GM12872 (cell line): ENCODE measurements at regions not wholly inside any gene's neighbourhood (a gene's known extent, or its start where the extent isn't known, plus 50 kb on each side); places are given as distances from the start of the nearest gene placed in this dataset.

ENCODE experiments used
- TF ChIP-seq, protein P1 (sequence below): IDR thresholded peaks from 3 replicates; pipeline ENCODE4 v1.5.1; 2011; ENCODE audit warnings: low read depth, mild to moderate bottlenecking, low read length, moderate library complexity; ENCODE audit not compliant: insufficient read depth

- TF ChIP-seq, protein P1, sequence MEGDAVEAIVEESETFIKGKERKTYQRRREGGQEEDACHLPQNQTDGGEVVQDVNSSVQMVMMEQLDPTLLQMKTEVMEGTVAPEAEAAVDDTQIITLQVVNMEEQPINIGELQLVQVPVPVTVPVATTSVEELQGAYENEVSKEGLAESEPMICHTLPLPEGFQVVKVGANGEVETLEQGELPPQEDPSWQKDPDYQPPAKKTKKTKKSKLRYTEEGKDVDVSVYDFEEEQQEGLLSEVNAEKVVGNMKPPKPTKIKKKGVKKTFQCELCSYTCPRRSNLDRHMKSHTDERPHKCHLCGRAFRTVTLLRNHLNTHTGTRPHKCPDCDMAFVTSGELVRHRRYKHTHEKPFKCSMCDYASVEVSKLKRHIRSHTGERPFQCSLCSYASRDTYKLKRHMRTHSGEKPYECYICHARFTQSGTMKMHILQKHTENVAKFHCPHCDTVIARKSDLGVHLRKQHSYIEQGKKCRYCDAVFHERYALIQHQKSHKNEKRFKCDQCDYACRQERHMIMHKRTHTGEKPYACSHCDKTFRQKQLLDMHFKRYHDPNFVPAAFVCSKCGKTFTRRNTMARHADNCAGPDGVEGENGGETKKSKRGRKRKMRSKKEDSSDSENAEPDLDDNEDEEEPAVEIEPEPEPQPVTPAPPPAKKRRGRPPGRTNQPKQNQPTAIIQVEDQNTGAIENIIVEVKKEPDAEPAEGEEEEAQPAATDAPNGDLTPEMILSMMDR, result no peak
Observed at GRCh38 chr9:1768561-1768960, 246.6 kb upstream of the SMARCA2 start.

- TF ChIP-seq, protein P1, result no peak
Observed at GRCh38 chr9:1771094-1771789, 243.9 kb upstream of the SMARCA2 start.

DNA sequence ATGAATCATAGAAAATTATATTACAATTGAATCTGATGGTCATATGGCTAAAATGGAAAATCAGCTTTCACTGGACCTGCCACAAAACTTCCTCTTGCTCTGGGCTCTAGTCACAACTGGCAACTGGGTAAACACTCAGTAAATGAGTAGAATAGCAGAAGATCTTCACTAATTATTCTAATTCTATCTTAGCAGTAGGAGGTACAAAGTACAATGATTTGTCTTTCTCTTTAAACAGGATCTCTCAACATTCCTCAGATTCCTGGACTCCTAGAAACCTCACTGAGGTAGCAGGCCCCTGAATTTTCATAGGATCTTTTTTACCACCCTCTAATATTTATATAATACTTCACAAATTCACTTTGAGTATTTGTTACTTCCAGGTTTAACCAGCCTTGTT, 239.9 kb upstream of the SMARCA2 start:
- TF ChIP-seq, protein P1, result no peak

DNA sequence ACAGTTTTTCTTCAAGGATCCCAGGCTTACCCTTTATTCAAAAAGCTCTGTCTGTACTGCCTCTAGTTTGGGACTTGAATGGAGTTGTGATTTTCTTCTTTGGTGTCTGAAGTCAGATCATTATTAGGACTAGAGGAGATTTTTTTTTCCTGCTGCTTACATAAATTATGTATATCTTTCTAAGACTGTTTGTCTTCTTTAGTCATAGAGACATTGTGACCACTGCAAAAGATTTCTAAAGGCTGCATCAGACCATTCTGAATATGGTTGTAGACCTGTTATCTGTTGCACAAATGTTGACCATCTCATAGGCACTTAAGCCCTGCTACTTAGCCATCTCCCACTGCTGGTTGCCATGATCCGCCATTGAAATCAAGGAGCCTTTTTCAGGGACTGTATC, 238.5 kb upstream of the SMARCA2 start:
- TF ChIP-seq, protein P1, result no peak

DNA sequence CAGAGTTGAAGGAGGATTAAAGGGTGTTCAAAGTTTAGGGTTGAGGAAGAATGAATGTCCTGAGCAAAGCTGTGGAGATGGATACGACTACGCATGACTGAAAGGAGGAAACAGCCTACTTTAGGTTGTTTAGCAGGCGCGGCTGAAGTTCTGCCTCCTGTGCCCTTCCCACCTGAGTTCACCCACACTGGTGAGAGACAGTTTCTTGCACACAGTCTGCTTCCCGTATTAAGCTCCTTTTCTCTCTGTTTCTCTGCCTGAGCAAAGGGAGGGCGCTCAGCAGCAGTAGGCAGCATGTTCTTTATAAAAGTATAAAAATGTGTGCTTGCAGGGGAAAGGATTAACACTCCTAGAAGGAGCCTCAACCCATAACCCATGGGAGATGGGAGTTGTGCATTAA, 224.0 kb upstream of the SMARCA2 start:
- TF ChIP-seq, protein P1, result no peak

DNA sequence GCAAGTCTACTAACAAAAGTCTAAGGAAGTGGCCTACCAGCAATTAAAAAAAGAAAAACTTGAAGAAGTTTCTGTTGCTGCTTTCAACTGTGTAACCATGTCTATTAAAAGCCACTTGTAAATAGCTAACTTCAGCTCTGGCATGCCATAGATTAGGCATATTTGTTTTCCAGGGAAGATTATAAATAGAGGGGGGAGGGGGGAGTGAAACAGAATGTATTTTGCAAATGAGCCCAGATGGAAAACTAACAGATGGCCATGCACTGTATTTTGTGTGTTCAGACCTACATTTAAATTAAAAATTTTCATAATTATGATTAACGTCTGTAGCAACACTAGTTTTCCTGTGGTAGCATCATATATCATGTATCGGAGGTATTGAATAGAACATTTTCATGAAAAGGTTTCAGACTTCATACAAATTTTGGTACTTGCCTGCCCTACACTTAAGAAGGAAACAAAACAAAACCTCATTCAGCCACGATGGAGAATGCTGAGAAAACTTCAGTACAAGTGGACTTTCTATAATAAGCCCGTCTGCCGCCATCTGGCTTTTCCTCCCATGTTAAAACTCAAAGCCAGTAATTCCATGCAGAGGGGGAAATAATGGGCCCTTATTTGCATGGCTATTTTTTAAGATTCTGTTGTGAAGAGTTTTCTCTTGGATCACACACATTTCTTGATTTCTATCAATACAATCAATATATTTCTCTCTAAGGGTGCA, 220.4 kb upstream of the SMARCA2 start:
- TF ChIP-seq, protein P1, result no peak

- TF ChIP-seq, protein P1, result no peak
Observed at GRCh38 chr9:1804128-1804865, 210.8 kb upstream of the SMARCA2 start.
